Neuronal stem cell (in vitro differentiated cells): ENCODE measurements at regions not wholly inside any gene's neighbourhood (a gene's known extent, or its start where the extent isn't known, plus 50 kb on each side); places are given as distances from the start of the nearest gene placed in this dataset.

Source experiments
- DNase-seq: peaks from one replicate; pipeline ENCODE4 v3.0.0-alpha.2; 2013; ENCODE audit warnings: low spot score
- H2AFZ ChIP-seq: one replicate; pipeline ENCODE4 v1.6.1; 2013; ENCODE audit warnings: mild to moderate bottlenecking, low read length, inconsistent platforms
- H2AK5ac ChIP-seq: 2 replicates; pipeline ENCODE4 v1.6.1; 2013; ENCODE audit warnings: low read depth, mild to moderate bottlenecking, inconsistent platforms, low read length, moderate library complexity, mixed read lengths
- H2BK120ac ChIP-seq: 2 replicates; pipeline ENCODE4 v1.6.1; 2013; ENCODE audit warnings: low read depth, mild to moderate bottlenecking, inconsistent platforms, low read length, moderate library complexity, mixed read lengths
- H2BK12ac ChIP-seq: one replicate; pipeline ENCODE4 v1.6.1; 2013; ENCODE audit warnings: low read length, inconsistent platforms
- H2BK15ac ChIP-seq: 2 replicates; pipeline ENCODE4 v1.6.1; 2013; ENCODE audit warnings: mild to moderate bottlenecking, low read length, inconsistent platforms, mixed read lengths
- H2BK5ac ChIP-seq: one replicate; pipeline ENCODE4 v1.6.1; 2013; ENCODE audit warnings: inconsistent platforms, mild to moderate bottlenecking, low read length, moderate library complexity
- H3K14ac ChIP-seq: one replicate; pipeline ENCODE4 v1.6.1; 2013; ENCODE audit warnings: low read length, inconsistent platforms
- H3K18ac ChIP-seq: 2 replicates; pipeline ENCODE4 v1.6.1; 2013; ENCODE audit warnings: low read length, inconsistent platforms
- H3K23ac ChIP-seq: 2 replicates; pipeline ENCODE4 v1.6.1; 2013; ENCODE audit warnings: low read depth, mild to moderate bottlenecking, mixed read lengths, low read length, inconsistent platforms; ENCODE audit not compliant: poor library complexity
- H3K27ac ChIP-seq: replicated peaks from 3 replicates; pipeline ENCODE4 v1.5.1; 2013; ENCODE audit warnings: low read length, inconsistent platforms
- H3K27me3 ChIP-seq, 3 experiments: 2 replicates each; pipeline ENCODE4 v1.6.1; 2013; ENCODE audit warnings: low read length in 3 of 3, mild to moderate bottlenecking in 2 of 3, inconsistent platforms in 1 of 3, low read depth in 1 of 3, mixed read lengths in 1 of 3, moderate library complexity in 1 of 3; ENCODE audit not compliant: control insufficient read depth in 3 of 3, insufficient read depth in 3 of 3
- H3K36me3 ChIP-seq, 2 donors: replicated peaks in 1 of 2; 2 replicates each; pipeline ENCODE4 v1.6.1; 2013; ENCODE audit warnings: low read length in 2 of 2; ENCODE audit not compliant: control insufficient read depth in 2 of 2, insufficient read depth in 2 of 2
- H3K4ac ChIP-seq: 2 replicates; pipeline ENCODE4 v1.6.1; 2013; ENCODE audit warnings: inconsistent platforms, mild to moderate bottlenecking, low read length, moderate library complexity
- H3K4me1 ChIP-seq, 2 donors: 1 replicate in 1 of 2; 2 replicates in 1 of 2; pipeline ENCODE4 v1.6.1; 2013; ENCODE audit warnings: low read length in 2 of 2, low read depth in 1 of 2; ENCODE audit not compliant: control insufficient read depth in 2 of 2, insufficient read depth in 1 of 2
- H3K4me2 ChIP-seq: one replicate; pipeline ENCODE4 v1.6.1; 2013; ENCODE audit warnings: mild to moderate bottlenecking, low read length, inconsistent platforms; ENCODE audit not compliant: insufficient read depth, poor library complexity, severe bottlenecking
- H3K4me3 ChIP-seq, 2 donors: 2 replicates each; pipeline ENCODE4 v1.5.1; 2013; ENCODE audit warnings: low read length in 2 of 2, mild to moderate bottlenecking in 2 of 2, inconsistent platforms in 1 of 2, moderate library complexity in 1 of 2
- H3K79me1 ChIP-seq: one replicate; pipeline ENCODE4 v1.6.1; 2013; ENCODE audit warnings: low read depth, mild to moderate bottlenecking, inconsistent platforms, low read length, moderate library complexity
- H3K9ac ChIP-seq: one replicate; pipeline ENCODE4 v1.6.1; 2013; ENCODE audit warnings: mild to moderate bottlenecking, low read depth, low read length, inconsistent platforms; ENCODE audit not compliant: poor library complexity
- H3K9me3 ChIP-seq, 2 donors: replicated peaks in 1 of 2; 2 replicates each; pipeline versions ENCODE3 to v1.6.1; 2013; ENCODE audit warnings: low read length in 2 of 2, mild to moderate bottlenecking in 2 of 2, inconsistent platforms in 1 of 2, low read depth in 1 of 2, mixed read lengths in 1 of 2, moderate library complexity in 1 of 2; ENCODE audit not compliant: control insufficient read depth in 2 of 2, insufficient read depth in 1 of 2
- H4K8ac ChIP-seq: one replicate; pipeline ENCODE4 v1.6.1; 2013; ENCODE audit warnings: low read depth, mild to moderate bottlenecking, inconsistent platforms, low read length, moderate library complexity
- H4K91ac ChIP-seq: one replicate; pipeline ENCODE4 v1.6.1; 2013; ENCODE audit warnings: low read length, low read depth, mild to moderate bottlenecking, inconsistent platforms; ENCODE audit not compliant: poor library complexity
- WGBS, 2 donors: extraction: QIAGEN DNeasy Blood & Tissue Kit; methylation state at CpG; one replicate each; pipeline ENCODE4 v1.1.7; 2013; ENCODE audit warnings: missing lambda C conversion rate in 2 of 2, mixed read lengths in 1 of 2; ENCODE audit not compliant: insufficient read length in 2 of 2, insufficient replicate concordance in 1 of 2; ENCODE audit errors: extremely low coverage in 2 of 2; 5-methylcytosine and 5-hydroxymethylcytosine counted together

GRCh38 chr21:43304206-43304605 is 122.7 kb downstream of the SIK1 start:
- no peak overlapping the region for H2BK15ac ChIP-seq
- no peak overlapping the region for H2BK5ac ChIP-seq
- no peaks in the 10 kb centered on the region for H3K27me3 ChIP-seq
- no peak overlapping the region for H3K4me3 ChIP-seq
- H4K91ac ChIP-seq: no peak overlapping the region
- H3K18ac ChIP-seq: no peak overlapping the region
- H3K27ac ChIP-seq: no peak overlapping the region
- no peak overlapping the region for H3K23ac ChIP-seq
- no peaks in the 10 kb centered on the region for H3K36me3 ChIP-seq
- H2AFZ ChIP-seq: no peak overlapping the region
- peaks cover 0 to 2% of the 10 kb centered on the region in 2 donors for H3K9me3 ChIP-seq
- peaks cover 3 to 7% of the 10 kb centered on the region in 2 donors for H3K4me1 ChIP-seq
- no peak for DNase-seq
- H3K4me2 ChIP-seq: no peak overlapping the region
- no CpG with 5 or more reads among the region's 14 CpGs for WGBS, 2 donors
- no peak overlapping the region for H2AK5ac ChIP-seq
- no peak overlapping the region for H3K4ac ChIP-seq
- no peak overlapping the region for H3K9ac ChIP-seq
- no peak overlapping the region for H2BK12ac ChIP-seq
- H3K14ac ChIP-seq: no peak overlapping the region
- H2BK120ac ChIP-seq: no peak overlapping the region
- H4K8ac ChIP-seq: no peak overlapping the region
- no peaks in the 10 kb centered on the region for H3K79me1 ChIP-seq

DNA sequence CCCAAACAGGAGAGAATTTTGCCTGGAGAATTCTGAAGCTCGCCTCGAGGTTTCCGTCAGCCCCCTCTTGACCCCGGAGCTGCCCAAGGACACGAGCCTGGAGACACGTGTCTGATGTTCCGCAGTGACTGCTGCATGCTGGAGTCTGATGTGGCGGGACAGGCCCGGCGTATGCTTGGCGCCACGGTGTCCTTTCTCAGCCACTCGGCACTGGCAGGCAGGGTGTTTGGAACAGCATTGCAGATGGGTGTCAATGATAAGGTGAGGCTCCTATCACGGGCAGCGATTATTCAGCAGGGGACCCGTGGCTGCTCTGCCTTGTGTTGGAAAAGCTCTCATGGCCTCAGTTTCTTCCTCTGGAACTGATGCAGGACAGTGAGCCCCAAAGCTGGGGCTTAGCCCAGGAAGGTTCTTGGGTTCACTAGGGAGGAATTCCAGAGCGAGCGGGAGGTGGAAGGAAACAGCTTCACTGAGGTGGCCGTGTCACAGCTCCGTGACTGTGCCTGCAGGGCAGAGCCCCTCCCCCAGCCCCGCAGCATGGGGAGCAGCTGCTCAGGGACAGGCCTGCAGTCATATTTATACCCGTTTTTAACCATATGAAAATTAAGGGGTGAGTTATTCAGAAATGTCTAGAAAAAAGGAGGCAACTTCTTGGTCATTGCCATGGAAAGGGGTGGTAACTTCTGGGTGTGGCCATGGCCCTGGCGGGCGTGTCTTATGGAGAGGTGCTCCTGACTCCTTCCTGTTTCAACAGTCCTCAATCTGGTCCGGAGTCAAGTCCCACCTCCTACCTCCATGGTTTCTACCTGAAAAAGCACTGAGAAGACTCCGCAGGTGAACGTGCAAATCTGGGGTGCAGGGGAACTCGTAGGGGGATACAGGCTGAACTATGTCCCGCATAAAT is 123.4 kb downstream of the SIK1 start:
- Histone ChIP-seq H3K36me3 (no peaks in the 10 kb centered on the region), H2BK5ac (no peak overlapping the region), H4K91ac (no peak overlapping the region), H3K79me1 (peaks cover 1% of the 10 kb centered on the region), H3K4me1 (peaks cover 3 to 7% of the 10 kb centered on the region in 2 donors), H3K23ac (no peak overlapping the region), H3K4me2 (no peak overlapping the region), H4K8ac (no peak overlapping the region), H3K27me3 (no peaks in the 10 kb centered on the region), H2AFZ (no peak overlapping the region), H3K18ac (no peak overlapping the region), H3K4ac (no peak overlapping the region), H3K4me3 (no peak overlapping the region), H2BK12ac (no peak overlapping the region), H2BK15ac (peak overlapping the region; percentile 3), H3K9me3 (peaks cover 0 to 3% of the 10 kb centered on the region in 2 donors), H3K27ac (no peak overlapping the region), H3K9ac (peak overlapping the region; percentile 38), H3K14ac (no peak overlapping the region), H2BK120ac (no peak overlapping the region), H2AK5ac (no peak overlapping the region)
- WGBS, 2 donors: no CpG with 5 or more reads among the region's 29 CpGs
- DNase-seq: no peak

DNA sequence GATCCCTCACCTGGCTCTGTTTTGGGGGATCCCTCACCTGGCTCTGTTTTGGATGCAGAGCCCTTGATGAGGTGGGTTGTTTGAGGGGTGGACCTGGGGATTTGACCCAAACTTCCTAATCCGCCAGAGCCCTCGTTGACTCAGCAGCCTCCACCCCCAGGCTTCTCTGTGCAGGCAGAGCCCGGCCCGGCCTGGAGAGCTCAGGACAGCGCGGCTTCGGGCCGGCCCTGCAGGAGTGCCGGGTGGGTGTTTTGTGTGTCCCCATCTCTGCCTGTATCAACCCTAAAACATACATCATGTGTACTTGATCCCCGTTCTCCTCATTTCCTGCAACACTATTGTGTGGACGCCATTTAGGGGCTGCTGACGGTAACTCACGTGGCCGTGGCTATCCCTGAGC is 124.2 kb downstream of the SIK1 start:
- peaks cover 0 to 3% of the 10 kb centered on the region in 2 donors for H3K9me3 ChIP-seq
- no peak for DNase-seq
- no peak overlapping the region for H2BK120ac ChIP-seq
- H2AK5ac ChIP-seq: no peak overlapping the region
- H3K23ac ChIP-seq: no peak overlapping the region
- H4K8ac ChIP-seq: no peak overlapping the region
- no peak overlapping the region for H3K18ac ChIP-seq
- no peak overlapping the region for H4K91ac ChIP-seq
- no peak overlapping the region for H3K4me3 ChIP-seq
- WGBS, 2 donors: no CpG with 5 or more reads among the region's 14 CpGs
- peaks cover 3 to 7% of the 10 kb centered on the region in 2 donors for H3K4me1 ChIP-seq
- no peak overlapping the region for H3K4ac ChIP-seq
- no peak overlapping the region for H3K4me2 ChIP-seq
- H2BK12ac ChIP-seq: no peak overlapping the region
- H3K27ac ChIP-seq: no peak overlapping the region
- H3K9ac ChIP-seq: no peak overlapping the region
- H3K36me3 ChIP-seq: no peaks in the 10 kb centered on the region
- H3K27me3 ChIP-seq: no peaks in the 10 kb centered on the region
- no peak overlapping the region for H2AFZ ChIP-seq
- H3K79me1 ChIP-seq: peaks cover 2% of the 10 kb centered on the region
- H3K14ac ChIP-seq: no peak overlapping the region
- H2BK15ac ChIP-seq: peak overlapping the region; percentile 3
- no peak overlapping the region for H2BK5ac ChIP-seq

- Histone ChIP-seq H3K79me1 (peaks cover 2% of the 10 kb centered on the region), H3K4ac (no peak overlapping the region), H3K9me3 (peaks cover 0 to 3% of the 10 kb centered on the region in 2 donors), H3K27ac (no peak overlapping the region), H2AFZ (no peak overlapping the region), H3K9ac (no peak overlapping the region), H3K4me3 (no peak overlapping the region), H3K36me3 (no peaks in the 10 kb centered on the region), H2BK120ac (peak overlapping the region; percentile 75), H2BK15ac (no peak overlapping the region), H2BK12ac (peak overlapping the region; percentile 86), H4K8ac (no peak overlapping the region), H3K18ac (peak overlapping the region; percentile 87), H3K14ac (peak overlapping the region; percentile 63), H2AK5ac (peak overlapping the region; percentile 45), H2BK5ac (peak overlapping the region; percentile 46), H3K27me3 (no peaks in the 10 kb centered on the region), H3K4me1 (peaks cover 3 to 7% of the 10 kb centered on the region in 2 donors), H3K23ac (peak overlapping the region; percentile 85), H3K4me2 (no peak overlapping the region), H4K91ac (no peak overlapping the region)
- WGBS, 2 donors: no CpG with 5 or more reads among the region's 23 CpGs
- DNase-seq: no peak
Measured at GRCh38 chr21:43302062-43302700, 124.8 kb downstream of the SIK1 start.
